HG03342 (cell line): ENCODE measurements at regions not wholly inside any gene's neighbourhood (a gene's known extent, or its start where the extent isn't known, plus 50 kb on each side); places are given as distances from the start of the nearest gene placed in this dataset.

Experiments
- ATAC-seq: cut with Tn5 transposase; IDR thresholded peaks from one replicate; pipeline ENCODE4 v1.9.1; 2021; ENCODE audit warnings: mild to moderate bottlenecking, moderate library complexity; ENCODE audit not compliant: unreplicated experiment

DNA sequence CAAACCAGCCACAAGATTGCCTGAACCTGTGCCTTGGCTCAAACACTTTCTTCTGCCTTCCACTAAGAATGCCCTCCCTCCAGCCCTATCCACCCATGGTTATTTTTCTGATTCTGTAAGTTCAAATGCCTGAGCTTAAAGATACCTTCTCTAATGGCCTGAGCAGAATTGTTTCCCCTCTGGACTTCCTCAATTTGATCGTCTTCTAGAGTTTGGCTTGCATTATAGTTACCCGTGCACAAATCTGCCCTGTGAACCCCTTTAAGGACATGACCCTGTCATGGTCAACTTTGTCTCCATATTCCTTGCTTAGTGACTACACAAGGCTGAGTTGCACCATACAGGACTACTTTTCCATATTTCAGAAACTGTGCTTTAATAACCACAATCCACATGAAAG lies 481.0 kb downstream of the FOXO1 start:
- no peak for ATAC-seq

DNA sequence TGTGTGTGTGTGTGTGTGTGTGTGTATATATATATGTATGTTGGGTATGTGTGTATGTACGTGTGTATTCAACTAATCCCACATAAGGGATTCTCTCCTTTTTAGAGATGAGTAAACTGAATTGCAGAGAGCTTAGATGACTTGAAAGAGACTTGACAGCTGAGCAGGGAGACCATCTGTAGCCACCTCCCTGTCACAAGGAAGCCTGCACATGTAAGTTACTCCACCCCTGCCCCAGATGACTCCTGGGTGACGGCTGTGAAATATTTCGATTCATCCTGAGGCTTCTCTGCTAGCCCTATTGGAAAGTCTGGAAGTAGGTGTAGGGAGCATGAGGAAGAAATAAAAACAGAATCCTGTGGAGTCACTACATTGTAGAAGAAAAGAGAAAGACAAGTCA lies 480.4 kb downstream of the FOXO1 start:
- no peak for ATAC-seq

DNA sequence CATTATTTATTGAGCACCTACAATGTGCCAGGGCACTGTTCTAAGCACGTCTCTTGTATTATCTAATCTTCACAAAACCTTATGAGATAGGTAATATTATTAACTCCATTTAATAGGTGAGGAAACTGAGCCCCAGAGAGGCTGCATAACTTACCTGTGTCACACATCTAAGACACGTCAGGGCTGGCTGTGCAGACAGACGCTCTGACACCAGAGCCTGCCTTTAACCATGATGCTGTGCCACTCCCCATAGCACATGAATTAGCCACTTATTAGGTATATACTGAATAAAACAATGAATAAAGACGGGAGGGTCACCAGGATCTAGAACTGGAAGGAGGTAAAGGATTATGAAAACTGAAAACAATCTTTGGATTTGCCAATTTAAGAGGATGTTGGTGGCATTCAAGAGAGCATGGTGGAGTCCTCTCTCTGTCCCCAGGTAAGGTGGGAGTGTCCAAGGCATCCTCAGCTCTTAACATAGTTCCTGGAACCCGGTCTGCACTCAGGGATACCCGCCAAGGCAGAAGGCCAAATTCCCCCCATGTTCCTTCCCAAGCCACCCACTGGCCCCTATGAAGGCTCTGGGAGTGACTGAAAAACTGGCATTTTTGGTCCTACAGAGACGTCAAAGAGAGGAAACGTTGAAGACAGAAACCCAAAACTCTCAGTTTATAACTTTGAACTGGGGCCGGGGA lies 479.7 kb downstream of the FOXO1 start:
- no peak for ATAC-seq

DNA sequence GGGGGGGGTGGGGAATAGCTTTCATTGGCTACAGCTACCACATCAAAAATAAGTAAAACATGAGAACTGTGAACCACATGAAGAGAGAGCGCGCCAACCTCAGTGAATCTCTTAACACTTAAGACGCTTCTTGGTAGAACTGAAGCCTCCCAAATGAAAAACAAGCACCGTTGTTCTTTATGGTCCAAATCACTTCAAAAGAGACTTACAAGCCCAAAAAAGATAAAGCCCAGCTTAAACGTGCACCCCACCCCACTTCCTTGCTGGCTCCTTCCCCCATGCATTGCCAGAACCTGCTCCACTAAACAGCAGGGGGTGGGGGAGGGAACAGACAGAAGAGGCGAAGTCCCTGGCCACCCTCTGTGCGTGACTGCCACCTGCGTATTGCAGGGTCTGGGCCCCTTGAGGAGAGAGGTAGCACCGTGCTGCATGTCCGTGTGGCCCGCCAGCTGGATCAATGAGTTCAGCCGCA lies 479.1 kb downstream of the FOXO1 start:
- ATAC-seq, result no peak

DNA sequence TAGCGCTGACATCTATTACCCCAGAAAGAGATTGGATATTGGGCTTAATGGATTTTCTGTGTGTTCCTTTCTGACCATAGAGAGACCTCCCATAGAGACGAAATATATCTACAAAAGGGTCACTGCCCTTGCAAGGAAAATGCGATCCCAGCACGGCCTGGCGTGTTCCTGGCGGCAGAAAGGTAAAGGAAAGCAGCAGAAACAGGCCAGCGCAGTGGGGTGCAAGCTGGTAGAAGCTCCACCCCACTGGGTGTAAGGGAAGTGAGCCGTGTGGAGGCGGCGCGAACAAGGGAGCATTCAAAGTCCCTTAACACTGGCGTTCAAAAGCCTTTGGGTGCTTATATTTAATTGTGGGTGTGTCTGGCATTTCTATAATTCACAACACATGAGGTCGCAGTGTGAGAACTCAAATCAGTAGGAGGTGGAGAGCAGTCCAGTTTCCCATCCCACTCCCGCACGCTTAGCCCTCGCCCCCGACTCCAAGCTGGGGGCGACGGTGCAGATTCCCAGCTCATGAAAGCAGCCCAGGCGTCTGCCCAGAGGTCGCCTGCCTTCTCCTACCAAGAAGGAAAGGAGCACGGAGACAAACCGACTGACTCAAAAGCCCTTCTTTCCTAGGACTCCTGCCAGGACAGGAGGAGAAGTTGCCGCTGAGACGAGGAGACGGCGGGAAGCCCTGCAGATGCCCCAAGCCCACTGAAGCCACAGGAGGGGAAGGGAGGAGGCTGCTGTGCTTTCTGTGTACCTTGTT lies 478.4 kb downstream of the FOXO1 start:
- no peak for ATAC-seq

DNA sequence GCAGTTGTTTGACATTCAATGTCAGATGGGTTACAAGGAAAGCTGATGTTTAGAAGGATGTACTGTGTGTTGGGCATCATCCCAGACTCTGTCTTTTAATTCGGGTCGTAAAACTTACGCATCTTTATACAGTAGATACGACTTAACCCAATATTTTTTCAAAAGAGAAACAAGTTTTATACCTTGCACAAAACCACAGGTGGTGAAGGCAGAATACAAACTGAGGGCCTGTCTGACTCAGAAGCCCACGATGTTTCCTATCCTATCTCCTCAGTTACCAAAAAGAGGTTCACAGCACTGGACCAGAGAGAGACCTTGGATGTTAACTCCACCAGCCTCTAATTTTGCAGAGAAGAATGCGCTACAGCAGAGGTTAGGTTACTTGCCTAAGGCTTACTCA lies 477.0 kb downstream of the FOXO1 start:
- ATAC-seq, result no peak

DNA sequence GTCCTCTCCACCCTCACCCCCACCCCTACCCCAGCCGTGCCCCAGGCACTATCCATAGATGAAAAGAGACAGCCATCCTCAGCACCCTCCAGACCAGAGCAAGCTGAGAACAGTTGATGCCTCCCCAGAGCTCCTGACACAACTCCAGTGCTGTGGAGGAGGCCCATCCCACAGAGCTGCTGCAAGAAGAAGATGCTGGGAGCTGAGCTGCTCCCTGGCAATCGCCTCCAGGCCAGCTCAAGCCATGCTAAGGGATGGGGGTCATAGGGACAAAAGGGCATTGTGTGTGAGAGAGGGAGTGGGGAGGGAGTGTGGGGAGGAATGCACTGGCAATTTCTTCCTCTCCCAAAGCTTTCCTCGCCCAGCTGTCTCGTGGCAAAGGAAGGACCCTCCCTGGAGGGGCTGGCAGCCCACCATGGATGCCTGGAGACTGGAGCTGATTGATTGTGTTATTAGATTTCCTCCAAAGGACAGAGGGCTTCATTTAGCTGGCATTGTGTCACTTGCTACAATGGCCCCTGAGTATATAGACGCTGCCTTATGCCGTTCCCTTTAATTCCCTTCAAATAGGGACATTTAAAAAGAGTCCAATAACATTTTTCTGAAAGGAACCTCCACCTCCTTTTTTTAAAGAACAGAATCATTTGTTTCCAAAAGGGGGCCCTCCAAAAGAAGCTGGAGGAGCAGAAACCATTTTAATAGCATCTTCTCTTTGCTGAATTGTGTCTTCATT lies 476.4 kb downstream of the FOXO1 start:
- ATAC-seq, result no peak

DNA sequence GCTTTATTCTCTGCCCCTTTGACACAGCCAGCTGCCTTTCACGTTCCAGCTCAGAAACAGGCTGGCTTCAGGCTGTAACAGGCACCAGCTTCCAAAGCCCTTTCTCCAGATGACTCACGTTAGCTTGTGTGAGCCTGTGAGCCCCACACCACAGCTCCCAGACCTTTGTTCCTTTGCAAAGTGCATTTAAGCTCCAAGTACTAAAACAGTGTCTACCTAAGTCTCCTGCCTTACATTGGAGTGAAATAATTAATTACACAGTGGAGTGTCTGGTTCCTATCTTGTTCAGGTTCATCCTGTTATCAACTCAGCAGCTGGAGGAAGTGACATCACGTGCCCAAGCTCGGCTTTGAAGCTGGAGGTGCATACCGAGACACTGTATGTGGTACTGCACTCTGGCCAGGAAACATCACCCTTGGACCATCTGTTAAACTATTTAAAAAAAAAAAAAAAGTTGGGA lies 475.8 kb downstream of the FOXO1 start:
- ATAC-seq, result no peak

DNA sequence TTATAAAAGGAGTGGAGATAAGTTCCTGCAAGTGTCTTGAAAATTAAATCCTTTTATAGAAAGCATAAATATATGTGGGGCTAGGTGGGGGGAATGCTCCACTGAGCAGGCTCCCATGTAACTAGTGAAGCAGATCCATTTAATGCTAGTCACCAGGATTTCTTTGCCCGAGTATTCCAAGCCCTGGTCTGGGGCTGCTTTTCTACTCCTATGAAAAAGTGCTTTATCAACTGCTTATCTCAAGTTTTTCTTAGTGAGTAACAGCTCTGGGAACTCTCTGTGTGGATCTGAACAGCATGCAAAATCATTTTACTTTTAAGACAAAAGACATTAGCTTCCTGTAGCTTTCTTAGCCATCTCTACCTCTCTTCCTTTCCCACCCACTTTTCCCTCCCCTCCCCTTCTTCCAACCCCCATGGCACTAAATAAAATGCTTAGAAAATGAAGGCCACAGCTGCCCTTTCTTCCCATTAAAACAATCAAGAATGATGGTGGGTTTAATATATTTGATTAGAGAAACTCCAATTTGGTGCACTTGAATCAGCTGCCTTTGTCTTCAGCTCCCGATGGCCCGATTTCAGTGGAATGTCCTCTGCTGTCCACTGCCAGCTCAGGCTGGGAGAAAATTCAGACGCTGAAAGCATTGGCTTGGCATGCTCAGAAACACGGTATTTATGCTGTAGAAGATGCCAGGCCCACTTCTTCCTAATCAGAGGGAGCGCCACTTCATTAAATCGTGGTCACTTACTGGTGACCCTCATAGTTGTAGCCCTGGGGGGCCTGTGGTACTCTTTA lies 475.1 kb downstream of the FOXO1 start:
- no peak for ATAC-seq

DNA sequence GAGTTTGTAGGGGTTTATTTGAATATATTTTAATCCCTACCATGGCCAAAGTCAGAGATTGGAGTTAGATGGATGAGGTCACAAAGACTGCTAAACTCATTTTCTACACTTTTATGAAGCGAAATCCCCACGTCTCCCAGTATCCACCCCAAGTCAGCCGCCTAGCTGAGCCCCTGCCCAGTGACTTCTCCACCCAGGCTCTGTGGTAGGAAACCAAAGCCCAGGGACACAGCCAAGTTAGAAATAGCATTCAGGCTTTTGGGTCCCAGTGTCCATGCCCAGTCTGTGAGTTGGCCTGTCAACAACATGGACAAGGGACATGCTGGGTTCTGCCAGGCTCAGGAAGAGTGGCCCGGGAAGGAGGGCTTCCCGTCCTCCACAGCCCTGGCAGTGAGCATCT lies 474.0 kb downstream of the FOXO1 start:
- no peak for ATAC-seq

DNA sequence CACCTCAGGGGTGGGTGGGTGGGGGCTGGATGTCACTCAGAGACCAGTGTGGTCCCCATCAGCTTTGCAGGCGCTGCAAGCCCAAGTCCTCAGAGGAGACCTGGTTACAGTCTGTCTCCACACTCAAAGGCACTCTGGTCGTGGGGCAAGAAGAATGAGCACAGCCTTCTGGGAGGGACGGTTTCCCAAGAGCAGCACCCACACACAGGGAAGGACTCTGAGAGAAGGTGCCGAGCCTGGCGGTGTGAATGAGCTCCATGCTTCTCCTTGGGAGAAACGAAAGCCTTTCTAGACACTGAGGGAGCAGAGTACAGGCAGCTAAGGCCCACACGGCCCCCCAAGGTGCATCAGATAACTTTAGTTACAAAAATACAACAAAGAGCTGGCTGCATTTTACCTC lies 473.6 kb downstream of the FOXO1 start:
- no peak for ATAC-seq

DNA sequence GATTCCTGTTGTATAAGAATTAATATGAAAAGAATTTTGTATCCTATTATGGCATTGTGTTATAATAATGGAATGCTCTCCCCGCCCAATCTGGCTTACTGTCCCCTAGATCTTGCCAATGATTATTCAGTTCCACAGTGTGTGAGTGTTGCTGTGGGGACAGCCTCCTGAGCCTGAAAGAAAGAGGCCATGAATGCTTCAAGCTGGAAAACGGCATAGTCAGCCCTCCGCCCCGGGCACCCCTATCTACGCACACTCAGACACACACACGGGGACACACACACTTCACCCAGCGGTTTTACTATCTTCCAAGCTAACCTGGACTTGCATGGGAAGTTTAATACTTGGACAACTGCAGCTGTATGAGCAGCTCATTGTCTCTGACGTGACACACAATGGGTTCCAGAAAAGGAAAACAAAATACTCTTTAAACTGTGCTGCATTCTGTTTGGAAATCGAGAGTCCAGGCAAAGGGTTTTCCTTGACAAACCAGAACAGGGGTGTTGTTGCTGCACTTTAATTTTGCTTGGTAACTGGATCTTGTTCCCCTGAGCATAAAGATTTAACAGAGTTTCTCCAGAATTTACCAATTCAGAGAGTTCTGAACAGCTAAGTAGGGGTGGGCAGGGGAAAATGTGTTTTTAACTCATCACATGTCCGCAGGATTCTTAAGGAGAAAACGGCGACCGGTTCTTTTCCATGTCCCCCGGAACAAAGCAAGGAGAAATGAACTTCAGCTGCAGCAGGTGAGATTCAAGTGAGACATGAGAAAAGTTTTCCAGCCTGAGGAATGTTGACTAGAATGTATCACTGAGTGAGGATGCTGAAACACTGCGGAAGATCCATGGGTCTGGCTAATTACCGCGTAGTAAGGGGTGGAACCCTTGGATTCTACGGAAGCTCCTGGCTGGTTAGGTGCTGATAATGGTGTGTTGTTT lies 472.9 kb downstream of the FOXO1 start:
- ATAC-seq, result no peak

DNA sequence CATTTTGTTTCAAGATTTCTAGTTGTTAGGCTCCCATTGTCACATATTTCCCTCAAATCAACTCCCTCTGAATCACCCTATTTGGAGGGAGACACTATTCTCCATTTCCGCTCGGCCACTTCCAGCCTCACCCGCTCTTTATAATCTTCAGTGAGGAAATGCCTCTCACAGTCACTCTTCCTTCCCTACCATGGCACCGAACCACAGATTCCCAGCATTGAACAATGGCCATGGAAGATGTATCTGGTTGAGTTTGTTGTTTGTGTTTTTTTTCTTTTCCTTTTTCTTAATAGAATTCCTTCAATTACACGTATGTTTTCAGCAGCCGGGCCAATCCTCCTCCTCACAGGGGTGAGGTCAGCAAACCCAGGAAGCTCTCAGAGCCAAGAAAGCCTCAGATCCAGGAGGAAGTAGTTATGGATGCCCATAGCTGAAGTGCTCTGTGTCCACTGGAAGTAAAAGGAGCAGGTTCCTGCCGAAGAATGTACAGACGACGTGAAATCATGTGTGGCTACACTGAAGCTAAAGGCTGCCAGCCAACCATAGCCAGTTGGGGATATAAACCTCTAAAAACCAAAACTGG lies 472.1 kb downstream of the FOXO1 start:
- no peak for ATAC-seq

DNA sequence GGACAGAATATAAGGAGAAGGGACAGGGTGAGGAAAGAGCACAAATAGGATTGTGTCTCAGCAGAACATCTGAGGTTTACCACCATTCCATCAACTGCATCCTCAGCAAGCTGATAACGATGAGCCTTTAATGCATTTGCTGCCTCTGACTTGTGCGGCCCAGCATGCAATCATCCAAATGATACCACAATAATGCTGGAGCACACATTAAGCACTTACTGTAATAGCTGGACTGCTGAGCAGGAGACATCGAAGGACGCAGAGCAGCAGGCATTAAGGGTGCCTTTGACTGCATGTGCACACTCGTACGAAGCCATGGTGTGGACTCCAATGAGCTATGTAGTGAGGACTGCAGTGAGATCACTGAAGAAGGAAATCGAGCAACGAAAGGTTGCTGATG lies 469.4 kb downstream of the FOXO1 start:
- ATAC-seq, result no peak

DNA sequence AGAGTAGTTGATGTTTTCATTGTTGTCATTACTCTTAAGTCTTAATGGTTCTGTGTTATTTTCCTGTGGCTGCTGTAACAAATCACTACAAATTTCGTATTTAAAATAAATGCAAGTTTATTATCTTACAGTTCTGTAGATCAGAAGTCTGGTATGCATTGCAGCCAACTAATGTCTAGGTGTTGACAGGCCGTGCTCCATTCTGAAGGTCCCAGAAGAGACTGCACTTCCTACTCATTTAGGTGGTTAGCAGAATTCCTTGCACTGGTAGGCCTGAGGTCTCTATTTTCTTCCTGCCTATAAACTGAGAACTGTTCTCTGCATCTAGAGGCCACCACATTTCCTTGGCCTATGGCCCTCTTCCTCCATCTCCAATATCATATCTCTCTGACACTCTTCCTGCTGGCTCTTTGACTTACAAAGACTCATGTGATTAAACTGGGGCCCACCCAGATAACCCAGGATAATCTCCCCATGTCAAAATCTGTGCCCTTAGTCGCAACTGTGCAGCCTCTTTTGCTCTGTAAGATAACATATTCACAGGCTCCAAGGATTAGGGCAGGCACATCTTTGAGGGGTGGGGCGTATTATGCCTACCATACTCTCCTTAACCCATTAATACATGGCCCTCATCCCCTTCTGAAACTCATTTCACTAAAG lies 468.4 kb downstream of the FOXO1 start:
- no peak for ATAC-seq

DNA sequence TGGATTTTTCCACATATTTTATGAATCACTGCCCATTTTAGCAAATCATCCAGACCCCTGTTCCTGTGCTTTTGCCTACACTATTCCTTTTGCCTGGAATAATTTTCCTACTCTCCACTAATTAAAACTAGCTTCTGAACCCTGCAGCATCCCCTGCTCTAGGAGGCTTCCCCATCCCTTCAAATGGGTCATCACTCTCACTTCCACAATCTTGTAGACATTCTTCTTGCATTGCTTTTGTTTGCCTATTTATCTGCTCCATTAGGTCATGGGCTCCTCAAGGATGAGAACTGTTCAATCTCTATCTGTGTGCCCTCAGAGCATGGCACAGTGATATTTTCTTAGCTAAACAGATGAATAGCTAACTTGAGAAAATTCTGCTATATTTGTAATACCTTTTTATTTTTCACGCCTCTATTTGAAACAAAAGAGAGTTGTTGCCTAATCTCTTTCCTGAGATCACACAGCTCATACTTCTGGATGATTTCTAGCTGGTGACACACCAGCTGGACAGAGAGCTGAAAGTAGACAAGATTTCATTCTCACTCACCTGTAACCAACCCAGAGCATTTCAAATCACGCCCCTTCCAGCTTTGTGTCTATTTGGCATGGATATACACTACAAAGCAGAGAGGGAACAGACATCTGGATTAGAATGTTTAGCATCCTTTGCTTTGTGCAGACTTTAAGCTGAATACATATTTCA lies 466.0 kb downstream of the FOXO1 start:
- ATAC-seq, result no peak

DNA sequence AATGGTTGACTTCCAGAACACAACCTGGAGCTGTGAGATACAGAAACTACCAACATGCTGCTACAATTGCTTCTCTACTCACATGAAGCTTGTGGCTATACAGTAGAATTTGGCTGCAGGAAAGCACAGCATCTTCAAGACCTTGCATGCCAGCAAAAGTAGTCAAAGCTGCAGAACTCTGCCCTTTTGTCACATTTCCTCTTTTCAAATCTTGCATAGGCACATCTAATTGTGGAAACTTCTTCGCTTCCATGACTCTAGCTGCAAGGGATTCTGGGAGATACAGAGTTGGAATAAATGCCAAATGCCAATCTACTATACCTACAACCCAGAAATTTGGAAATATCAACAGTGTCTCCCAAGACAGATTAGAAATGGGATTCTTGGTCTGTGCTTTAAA lies 462.2 kb downstream of the FOXO1 start:
- no peak for ATAC-seq

DNA sequence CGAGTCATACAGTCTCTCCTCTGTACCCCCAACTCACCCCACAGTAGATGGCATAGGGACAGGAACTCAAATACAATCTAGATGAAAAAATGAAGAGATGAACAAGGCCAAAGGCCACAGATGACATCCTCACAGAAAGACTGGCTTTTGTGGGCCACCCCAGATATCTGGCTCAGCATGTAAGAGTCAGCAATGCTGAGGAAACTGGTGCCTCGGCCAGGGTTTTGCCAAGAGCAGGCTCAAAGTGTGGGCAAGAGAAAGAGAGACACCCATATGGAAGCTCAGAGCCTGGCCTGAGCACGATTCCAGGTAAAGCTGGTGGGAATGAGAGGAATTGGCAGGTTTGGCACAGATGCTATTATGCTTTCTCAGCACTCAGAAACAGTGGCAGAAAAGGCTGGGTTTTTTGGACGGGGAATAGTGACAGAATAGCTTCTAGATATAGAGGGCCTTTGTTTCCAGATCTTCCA lies 460.6 kb downstream of the FOXO1 start:
- ATAC-seq, result no peak
